ENCODE measurements at regions not wholly inside any gene's neighbourhood (a gene's known extent, or its start where the extent isn't known, plus 50 kb on each side); places are given as distances from the start of the nearest gene placed in this dataset.

DNA sequence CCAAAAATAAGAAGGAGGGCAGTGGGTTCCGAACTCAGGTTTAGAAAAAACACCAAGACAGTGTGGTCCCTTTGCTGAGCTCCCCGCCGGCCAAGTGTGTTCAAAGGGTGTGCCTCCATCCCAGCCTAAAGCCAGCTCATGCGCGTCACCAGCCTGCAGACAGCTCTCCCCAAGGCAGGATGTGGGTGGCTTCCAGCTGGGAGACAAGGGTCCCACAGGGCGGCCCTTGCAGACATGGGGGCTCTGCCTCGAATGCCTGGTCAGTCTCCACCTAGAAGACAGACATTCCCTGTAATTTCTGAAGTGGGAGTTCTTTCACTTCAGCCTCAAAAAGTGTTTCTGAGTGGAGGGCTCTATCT lies 135.8 kb upstream of the GPC1 start:
- DNase-seq, result no peak

DNA sequence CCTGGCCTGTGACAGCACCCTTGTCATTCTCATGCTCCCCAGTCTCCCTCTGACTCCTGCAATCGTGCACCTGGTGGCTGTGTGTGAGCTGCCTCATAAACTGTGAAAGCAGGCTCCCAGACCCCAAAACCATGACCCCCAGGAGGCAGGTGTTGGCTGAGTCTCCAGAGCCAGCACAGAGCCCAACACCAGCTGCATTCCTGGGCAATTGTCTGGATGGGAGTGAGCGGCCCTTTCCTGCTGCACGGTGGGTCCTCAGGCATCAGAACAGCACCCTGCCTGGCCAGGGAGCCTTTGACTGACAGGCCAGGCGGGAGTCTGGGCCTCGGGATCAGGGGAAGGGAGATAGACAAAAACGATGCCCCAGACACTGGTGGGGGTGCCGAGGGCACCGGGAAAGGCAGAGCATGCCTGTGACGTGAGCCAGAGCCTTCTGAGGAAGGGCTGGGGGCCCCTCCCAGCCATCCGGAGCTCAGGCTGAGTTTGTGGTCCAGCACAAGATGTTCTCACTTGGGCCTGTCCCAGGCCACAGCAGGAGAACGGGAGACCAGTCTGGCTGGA lies 135.1 kb upstream of the GPC1 start:
- no peak for DNase-seq

DNA sequence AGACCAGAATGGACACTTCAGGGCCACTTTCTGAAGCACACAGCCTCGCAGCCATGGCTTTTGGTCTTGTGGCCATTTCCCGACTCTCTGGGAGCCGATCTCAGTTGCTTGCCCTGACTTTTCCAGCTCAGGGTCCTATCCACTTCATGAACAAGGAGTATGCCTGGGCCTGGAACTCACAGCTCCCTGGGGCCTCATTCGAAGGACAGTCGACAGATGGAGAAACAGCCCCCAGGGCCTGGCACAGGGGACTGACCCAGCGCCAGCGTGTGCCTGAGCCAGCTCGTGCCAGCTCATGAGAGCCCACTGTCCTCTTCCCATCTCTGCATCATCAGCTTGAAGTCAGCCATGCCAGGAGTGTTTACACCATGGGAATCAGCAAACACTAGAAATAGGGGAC lies 134.6 kb upstream of the GPC1 start:
- no peak for DNase-seq

DNA sequence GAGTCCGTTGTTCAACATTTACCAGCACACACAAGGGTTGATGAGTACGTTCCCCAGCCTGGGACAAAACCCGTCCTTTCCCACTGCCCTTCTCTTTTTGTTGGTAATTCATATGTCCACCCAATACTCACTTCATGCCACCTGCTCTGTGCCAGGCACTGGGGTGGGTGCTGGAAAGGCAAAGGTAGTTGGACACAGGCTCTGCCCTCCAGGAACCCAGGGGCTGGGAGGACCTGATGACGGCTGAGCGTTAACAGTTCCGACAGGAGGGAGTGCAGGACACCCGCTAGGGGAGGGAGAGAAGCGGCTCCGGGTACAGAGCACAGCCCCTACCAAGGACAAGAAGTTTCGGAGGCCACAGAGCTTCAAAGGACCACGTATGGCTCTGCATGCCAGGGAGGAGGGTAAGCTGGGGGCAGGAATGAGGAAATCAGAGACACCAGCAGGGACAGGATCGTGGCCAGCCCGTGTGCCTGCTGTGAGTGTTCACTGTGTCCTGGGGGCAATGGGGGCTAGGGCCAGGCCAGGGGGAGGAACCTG lies 134.1 kb upstream of the GPC1 start:
- DNase-seq, result no peak

- no peak for DNase-seq
Observed at GRCh38 chr2:240302041-240302440, 133.4 kb upstream of the GPC1 start.

GRCh38 chr2:240302933-240303595 lies 132.4 kb upstream of the GPC1 start:
- no peak for DNase-seq

GRCh38 chr2:240303896-240304745 lies 131.3 kb upstream of the GPC1 start:
- DNase-seq, result no peak

DNA sequence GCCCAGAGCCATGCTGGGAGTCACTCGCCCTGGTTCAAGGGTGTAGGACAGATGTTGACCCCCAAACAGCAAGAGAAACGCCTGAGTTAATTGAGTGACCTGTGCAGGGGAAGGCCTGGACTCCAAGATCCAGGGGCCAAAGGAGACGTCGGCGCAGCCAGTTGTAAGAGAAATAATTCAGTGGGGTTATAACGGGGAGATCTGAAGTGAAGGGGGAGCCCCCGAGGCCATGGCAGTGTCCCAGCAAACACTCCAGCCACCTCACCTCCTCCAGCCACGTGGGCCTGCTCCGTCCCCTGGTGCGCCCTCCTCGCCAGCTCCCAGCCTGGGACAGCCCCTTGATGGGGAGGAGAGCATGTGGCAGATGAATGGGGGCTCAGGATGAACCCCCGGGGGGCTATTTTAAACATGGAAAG lies 130.7 kb upstream of the GPC1 start:
- DNase-seq, result no peak

DNA sequence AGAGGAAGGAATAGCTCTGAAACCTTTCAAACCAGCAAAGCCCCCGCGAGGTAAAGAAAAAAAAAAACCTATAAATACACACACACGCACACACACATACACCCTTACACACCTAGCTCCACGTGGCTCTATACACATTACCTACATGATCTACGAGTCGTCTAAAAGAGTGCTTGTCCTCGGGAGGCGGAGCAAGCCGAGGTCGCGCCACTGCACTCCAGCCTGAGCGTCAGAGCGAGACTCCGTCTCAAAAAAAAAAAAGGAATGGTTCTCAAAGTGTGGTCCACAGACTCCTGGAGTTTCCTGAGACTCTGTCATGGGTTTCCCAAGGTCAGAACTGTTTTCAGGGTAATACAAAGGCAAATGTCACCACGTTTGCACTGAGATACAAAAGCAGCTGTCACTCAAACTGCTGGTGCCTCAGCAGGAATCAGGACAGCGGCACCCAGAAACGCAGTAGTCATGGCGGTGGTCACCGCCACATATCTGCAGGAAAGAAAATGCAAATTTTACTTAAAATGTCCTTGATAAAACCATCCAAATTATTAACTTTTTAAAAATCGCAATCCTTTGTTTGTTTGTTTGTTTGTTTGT lies 130.0 kb upstream of the GPC1 start:
- DNase-seq, result no peak

DNA sequence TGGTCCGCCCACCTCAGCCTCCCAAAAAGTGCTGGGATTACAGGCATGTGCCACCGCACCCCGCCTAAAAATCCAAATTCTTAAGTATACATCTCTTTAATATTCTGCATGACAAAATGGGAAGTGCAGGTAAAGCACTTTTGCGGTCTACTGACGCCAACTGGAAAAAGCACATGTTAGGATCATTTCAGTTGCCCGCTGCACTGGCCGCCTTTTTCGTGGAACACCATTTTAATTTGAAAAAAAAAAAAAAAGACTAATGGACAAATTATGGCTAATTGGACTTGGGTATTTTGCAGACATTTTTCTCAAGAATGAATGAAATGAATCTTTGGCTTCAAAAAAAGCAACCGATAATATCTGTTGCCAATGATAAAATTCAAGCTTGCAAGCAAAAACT lies 129.3 kb upstream of the GPC1 start:
- no peak for DNase-seq

DNA sequence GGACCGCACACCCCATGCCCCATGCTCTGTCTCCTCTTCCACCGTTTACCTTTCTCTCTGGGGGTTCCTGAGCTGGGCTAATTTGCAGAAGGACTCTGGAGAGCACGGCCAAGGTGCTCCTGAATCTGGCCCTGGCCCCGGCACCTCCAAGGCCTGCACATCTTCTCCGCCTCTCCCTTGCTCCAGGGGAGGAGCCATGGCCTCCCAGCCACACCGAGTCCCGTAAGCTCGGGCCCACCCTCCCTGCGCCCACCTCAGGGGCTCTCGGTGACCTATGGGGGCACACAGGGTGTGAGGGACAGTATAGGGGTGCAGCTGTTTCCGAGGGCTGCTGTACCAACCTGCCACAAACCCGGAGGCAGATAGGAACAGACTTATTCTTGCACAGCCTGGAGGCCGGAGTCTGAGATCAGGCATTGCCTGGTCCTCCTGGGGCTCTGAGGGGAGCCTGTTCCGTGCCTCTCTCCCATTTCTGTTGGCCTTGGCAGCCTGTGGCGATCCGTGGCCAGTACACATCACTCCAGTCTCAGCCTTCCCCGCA lies 127.3 kb upstream of the GPC1 start:
- no peak for DNase-seq

GRCh38 chr2:240309214-240309613 lies 126.2 kb upstream of the GPC1 start:
- no peak for DNase-seq

- DNase-seq, result no peak
Observed at GRCh38 chr2:240310201-240310600, 125.3 kb upstream of the GPC1 start.

DNA sequence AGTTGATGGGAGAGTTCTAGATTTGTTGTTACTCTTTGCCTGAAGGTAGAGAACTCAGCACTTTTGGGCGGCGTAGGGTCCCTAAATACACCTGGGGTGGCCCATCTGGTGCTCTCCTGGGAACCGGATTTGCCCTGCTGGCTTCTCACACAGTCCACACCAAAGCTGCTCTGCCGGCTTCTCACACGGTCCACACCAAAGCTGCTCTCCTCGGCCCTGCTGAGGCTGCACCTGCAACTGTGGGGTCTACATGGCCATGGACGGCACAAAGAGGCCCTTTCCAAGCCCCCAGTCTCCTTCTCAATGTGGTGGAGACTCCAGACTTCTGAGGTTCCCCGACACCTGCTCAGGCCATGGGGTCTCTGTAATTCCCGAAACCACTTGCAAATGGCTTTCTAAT lies 124.8 kb upstream of the GPC1 start:
- DNase-seq, result no peak

- DNase-seq, result no peak
Observed at GRCh38 chr2:240311821-240312220, 123.6 kb upstream of the GPC1 start.

- no peak for DNase-seq
Observed at GRCh38 chr2:240319221-240319854, 116.1 kb upstream of the GPC1 start.

DNA sequence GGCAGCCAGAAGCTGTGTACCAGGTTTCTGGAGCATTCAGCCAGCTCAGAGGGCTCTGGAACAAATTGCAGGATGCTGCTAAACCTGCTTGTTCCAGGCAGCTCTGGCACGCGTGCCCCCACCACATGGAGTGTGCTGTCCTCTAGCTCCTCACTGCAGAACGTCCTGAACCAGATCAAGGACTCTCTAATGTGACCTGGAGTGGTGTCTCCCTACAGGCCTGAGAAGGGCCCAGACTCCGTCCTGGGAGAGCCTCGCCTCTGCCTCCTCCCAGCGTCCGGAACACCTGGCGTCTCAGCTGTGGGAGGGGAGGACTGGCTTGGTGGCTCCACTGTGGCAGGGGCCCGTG lies 115.6 kb upstream of the GPC1 start:
- DNase-seq, result no peak

DNA sequence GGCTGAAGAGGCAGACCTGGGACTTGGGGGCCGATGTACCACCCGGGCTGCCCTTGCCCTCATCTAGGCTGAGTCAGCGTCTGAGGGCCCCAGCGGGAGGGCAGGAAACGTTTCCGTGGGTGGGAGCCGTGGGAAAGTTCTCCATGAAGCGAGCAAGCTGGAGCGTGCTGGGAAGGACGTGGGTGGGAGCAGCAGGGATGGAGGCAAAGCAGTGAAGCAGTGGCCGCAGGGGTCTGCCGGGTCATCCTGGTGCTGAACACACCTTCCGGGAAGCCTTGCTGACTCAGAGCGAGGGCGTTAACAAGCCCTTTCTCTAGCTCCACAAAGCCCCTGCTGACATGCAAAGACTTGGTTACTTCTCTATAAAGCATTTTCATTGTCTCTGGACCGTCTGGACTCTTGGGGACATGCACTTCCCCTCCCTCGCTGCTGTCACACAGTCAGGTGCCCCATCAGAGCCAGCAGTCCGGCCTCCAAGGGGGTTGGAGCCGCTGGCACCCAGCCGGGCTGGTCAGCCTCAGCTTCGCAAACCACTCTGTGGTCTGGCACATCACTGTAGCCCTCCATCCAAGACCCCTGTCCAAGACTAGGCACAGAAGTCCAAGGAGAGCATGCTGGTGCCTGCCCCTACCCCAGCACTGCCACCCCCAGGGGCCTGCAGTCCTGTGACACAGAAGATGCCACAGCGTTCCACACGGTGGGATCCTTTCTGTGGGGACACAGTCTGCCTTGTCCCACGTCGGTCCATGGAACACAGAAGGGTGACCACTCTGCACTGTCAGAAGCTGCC lies 115.1 kb upstream of the GPC1 start:
- no peak for DNase-seq

GRCh38 chr2:240322231-240322955 lies 113.1 kb upstream of the GPC1 start:
- DNase-seq, result no peak

DNA sequence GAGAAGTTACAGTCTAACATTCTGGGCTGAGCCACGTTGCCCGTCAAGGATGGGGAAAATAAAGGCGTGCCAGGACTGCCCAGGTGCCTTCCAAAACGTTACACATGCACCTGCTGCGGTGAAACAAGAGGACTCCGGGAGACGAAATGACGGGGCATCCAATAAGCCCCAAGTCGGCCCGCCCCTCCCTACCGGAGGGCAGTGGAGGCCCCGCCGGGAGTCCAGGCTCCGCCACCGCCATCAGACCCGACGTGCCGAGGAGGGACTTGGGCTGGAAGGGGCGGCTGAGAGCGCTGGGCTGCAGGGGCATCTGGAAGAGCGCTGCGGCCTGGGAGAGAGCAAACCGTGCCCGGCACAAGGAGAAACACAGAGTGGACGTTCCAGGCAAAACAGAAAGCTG lies 112.5 kb upstream of the GPC1 start:
- no peak for DNase-seq

GRCh38 chr2:240323601-240324291 lies 111.7 kb upstream of the GPC1 start:
- no peak for DNase-seq
